HG02981 (cell line): ENCODE measurements at regions not wholly inside any gene's neighbourhood (a gene's known extent, or its start where the extent isn't known, plus 50 kb on each side); places are given as distances from the start of the nearest gene placed in this dataset.
"Not testable (repeated sequence)": the region's sequence is repeated elsewhere in the genome, so short reads cannot be mapped to it uniquely, and the experiment has no call there.

Experiments
- ATAC-seq: cut with Tn5 transposase; IDR thresholded peaks from one replicate; pipeline ENCODE4 v1.9.1; 2021; ENCODE audit warnings: mild to moderate bottlenecking, moderate library complexity; ENCODE audit not compliant: unreplicated experiment

DNA sequence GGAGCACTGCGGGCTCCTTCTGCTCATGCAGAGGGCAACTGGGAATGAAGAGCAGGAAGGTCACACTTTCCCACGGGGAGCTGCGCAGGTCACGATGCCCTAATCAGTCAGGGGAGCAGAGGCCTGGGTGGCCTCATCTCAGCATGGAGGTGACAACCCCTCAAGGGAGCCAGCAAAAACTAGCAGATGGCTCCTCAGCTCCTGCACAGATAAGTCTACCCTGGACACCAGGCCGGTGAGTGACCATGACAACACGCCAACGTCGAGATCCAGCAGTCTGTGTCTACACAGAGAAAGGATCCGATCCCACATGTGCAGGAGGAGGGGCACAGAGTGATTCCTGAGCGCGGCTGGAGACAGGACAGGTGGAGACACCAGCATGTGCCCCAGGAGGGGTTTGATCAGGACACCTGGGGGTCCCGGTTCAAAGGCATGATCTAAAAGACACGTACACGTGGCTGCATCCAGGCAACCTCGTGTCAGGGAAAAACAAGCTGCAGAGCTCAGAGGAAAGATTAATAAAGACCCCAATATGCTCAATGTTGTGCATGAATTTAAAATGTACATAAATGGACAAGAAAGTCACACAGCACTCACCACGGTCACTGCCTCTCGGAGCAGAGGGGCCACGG, 153.7 kb upstream of the SFSWAP start:
- no peak for ATAC-seq

GRCh38 chr12:131559517-131560516, 151.1 kb upstream of the SFSWAP start:
- no peak for ATAC-seq

GRCh38 chr12:131561051-131561450, 149.8 kb upstream of the SFSWAP start:
- no peak for ATAC-seq

DNA sequence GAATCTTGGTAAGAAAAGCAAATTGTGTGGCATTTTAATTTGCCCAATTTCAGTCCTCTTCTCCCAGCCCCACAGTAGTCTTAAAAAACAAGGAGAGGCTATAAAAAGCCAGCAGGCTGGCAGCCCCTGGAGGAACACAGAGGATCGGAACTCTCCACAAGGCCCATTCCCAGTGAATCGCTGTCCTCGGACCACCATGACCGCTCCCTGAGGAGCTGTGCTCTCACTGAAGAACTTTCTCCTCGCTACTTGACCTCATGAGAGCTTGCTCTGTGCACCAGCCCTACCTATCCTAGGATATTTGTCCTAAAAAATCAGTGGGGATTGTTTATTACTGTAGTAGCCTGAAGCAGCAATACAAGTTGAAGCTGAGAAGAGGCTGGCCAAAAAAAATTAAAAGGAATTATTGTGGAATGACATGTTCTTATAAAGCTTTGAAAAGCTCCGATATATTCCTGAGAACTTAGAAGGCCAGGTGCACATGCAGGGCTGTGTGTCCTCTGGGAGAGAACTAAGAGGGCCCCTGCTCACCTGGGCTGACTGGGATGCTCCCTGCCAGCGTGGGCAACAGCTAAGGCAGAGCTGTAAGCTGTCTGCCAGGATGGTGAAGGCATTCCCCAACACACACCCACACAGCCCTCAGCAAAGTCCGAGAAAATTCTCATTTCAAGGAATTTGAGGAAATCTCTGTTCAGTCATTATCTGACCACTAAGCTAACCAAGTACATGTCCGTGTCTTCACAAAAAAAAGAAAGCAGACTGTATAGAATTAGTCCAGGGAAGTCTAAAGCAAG, 148.8 kb upstream of the SFSWAP start:
- no peak for ATAC-seq

DNA sequence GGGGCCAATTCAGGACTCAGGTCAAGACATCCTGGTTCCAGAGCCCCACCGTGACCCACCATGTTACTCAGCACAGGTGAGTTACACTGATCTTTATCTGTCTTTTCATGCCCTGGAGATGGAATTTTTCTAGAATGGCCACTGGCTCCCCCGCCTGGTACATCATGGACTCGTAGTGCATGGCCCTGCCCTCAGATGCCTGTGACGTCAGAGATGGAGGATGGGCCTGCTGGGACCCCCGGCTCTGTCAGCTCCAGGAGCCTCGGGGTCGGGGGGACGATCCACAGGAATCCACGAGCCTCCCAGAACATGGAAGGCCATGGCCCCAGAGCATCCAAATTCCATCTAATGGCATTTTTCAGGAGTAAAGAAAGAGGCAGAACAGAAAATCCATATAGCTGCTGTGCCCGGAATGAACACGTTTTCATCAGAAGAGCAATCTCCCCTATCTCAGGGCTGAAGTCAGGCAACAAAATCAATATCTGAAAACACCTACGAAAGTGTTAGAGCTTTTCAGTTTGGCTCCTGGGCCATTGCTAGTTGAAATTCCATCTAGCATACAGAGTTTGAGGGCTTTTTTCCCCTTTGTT, 146.7 kb upstream of the SFSWAP start:
- not testable (repeated sequence) for ATAC-seq

DNA sequence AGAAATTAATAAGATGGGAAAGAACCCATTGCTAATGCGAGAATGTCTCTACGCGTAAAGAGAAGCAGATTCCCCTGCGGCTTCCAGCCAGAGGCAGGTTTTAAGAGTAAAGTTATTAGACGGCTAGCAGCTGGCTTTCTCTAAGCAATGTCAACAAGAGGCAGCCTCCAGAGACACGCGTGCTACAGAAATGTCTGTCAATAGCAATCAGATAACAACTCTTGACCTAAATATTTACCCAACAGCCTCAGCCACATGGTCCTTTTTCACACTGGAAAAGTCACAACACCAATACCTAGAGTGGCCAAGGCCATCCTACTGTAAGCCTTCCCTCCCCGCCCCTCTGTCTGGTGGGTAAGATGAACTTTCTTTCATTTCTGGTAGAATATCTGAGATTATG, 146.0 kb upstream of the SFSWAP start:
- ATAC-seq, result no peak

DNA sequence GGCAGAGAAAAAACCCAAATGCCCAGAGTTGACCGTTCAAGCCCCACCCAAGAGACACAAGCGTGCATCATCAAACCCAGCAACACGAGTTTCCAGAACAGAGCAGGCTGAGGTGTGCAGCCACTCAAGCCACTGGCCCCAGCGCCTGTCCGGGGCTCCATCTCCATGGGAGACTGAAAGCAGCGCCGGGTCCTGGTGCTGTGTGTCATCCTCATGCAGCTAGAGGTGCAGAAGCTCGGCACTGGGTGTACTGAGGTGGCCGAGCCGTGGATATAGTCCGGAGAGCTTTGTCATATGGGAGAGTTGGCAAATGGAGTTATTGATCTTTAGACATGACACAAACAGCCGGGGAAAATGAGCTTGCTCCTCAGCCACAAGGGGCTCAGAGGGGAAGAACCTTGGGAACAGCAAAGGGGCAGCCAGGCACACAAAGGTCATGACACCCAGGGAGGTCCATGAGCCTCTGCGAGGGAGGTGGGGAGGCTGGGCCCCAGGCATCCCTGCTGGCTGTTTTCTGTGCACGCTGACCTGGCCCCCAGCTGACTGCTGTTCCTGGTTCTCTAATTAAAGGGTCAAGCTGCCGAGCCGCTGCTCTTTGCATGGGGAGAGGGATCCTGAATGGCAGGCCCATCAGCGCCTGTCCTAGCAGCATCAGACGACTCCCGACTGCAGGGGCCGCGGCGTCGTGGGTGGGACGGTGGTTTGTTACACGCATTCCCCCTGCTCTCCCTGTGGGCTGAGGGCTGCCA, 145.4 kb upstream of the SFSWAP start:
- no peak for ATAC-seq

GRCh38 chr12:131568336-131568735, 142.6 kb upstream of the SFSWAP start:
- ATAC-seq, result no peak

- no peak for ATAC-seq
Observed at GRCh38 chr12:131570596-131570995, 140.3 kb upstream of the SFSWAP start.

DNA sequence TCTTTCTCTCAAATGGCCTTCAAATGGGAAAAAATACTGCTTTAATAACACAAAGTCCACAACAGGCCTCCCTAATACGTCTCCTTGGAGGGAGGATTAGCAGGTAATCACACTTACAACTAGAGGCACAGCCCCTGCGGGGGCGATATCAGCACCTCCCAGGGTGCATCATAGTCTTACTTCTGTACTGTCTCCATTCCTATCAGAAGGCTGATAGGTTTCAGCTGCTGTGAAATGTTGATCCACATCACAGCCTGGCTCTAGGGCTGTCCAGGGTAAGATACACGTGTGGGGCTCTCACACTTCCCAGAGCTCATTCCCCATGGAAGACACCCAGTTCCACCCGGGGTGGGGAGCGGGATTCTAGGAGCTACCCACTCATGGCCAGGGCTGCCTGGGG, 139.1 kb upstream of the SFSWAP start:
- no peak for ATAC-seq

GRCh38 chr12:131572626-131573025, 138.3 kb upstream of the SFSWAP start:
- ATAC-seq, result no peak

DNA sequence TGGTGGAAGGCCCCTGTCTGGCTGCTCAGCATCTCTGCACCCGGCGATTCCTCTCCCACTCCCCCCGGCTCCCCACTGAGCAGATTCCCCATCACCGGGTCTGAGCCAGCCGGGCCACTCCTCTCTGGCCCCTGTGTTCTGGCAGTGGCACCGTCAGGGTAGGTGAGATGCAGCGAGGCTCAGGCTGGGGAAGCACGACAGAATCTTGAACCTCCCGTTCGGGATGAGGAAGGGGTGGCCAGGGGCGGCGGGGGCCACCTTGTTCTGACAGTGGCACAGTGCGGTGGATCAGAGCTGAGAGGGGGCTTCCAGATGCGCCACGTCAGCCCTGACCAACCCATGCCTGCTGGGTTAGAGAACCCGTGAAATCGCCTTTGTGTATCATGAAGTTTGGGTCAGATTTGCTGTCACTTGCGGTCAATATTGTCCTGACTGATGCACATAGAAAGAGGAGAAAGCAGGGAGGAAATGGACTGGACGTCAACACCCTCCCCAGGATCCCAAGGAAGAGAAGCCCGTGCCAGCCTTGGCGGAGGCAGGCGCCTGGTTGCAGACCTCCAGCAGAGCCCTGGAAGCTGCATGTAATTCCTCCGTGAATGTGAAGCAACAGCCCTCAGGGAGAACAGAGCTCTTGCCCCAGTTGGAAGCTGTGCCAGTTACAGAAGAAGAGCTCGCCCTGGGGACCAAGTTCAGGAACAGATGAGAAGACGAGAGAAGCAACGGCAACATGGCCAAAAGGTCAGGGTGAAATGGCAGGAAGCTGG, 137.1 kb upstream of the SFSWAP start:
- no peak for ATAC-seq

DNA sequence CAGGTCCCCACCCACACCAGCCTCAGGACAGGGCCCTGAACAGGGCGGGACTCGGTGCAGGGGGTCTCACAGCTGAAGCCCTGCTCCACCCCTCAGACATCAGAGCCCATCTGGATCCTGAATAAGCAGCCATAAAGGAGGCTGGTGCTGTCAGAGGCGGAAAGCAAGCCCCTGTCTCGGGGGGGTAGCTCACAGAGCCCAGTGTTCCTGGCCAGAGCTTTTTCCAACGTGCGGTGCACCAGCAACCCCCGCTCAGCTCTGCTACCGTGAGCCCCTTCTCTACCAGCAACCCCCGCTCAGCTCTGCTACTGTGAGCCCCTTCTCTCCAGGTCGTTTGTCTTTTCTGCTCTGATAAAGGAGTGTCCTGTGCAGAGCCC, 136.5 kb upstream of the SFSWAP start:
- no peak for ATAC-seq

DNA sequence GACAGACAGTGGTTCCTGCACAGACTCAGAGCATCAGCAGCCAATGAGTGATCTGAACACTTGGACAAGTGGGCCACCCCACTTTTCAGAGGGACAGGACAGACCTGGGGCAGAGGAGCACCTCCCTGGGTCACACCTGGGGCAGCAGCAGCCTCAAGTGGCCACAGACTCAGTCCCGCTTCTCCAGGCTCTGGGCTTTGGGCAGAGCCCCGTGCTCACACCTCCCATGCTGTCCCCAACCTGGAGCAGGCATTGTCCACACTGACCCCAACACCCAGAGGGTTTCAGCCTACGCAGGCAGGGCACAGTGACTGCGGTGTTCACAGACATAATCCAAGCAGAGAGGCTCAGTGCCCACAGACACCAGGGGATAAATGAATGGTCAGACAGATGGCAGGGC, 135.5 kb upstream of the SFSWAP start:
- no peak for ATAC-seq

DNA sequence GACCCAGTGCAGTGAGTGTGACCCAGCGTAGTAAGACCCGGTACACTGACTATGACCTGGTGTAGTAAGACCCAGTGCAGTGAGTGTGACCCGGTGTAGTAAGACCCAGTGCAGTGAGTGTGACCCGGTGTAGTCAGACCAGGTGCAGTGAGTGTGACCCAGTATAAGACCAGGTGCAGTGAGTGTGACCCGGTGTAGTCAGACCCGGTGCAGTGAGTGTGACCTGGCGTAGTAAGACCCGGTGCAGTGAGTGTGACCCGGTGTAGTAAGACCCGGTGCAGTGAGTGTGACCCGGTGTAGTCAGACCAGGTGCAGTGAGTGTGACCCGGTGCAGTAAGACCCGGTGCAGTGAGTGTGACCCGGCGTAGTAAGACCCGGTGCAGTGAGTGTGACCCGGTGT, 134.2 kb upstream of the SFSWAP start:
- not testable (repeated sequence) for ATAC-seq

GRCh38 chr12:131577766-131578165, 133.1 kb upstream of the SFSWAP start:
- ATAC-seq, result no peak

DNA sequence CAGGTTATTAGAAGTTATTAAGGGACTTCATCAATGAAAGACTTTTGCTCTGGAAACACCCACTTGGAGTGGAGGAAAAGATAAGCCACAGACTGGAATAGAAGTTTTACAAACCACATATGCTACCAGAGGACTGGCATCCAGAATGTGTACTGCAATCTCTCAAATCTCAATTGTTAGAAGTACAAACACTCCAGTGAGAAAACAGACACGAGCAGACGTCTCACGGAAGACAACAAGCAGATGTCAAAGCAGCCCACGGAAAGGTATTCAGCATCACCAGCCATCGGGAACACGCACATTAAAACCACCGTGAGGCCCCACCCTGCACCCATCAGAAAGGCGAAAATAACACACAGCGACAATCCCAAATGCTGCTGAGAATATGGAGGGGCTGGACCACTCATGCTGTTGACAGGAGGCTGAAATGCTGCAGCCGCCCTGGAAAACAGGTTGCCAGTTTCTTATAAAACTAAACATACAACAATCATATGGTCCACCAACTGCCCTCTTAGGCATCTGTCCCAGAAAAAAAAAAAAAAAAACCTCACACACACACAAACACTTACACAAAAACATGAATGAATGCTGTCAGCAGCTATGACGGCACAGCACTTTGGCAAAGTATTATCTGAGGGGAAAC, 131.9 kb upstream of the SFSWAP start:
- no peak for ATAC-seq

DNA sequence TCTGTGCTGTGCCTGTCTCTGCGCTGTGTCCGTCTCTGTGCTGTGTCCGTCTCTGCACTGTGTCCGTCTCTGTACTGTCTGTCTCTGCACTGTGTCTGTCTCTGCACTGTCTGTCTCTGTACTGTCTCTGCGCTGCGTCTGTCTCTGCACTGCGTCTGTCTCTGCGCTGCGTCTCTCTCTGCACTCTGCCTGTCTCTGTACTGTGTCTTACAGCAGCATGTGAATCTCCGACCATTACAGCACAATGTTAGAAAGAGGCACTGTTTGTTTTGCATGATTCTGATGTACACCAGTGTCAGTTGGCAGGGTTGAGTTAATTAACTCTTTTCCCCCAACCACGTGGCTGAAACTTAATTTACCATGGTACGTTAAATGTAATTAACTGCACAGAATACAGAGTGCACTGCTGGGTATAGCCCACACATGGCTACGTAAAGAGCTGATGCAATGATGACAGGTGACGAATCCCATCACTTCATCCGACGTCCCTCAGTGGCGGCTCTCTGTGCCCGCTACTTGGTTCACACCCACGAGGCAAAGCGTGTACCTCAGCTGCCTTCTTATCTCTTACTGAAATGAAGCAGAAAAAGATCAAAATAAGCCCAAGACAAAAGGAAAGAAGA, 127.7 kb upstream of the SFSWAP start:
- ATAC-seq, result no peak

DNA sequence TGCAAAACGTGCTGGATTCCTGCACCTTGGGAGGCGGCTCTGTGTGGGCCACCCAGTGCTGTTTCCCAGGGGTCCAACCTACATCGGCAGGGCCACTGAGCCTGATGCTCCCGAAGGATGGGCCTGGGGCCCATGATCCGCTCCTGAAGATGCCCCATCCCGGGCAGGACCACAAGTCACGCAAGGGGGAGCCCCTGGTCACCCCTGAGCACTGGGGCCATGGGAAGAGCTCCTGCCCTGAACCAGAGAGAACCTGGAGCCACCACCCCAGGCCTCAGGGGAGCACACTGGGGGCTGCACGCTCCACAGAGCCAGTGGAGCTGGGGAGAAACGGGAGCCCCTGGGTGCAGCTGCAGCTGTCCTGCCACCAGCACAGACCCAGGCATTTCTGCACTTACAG, 124.6 kb upstream of the SFSWAP start:
- ATAC-seq, result no peak
